Chondrocyte (in vitro differentiated cells): ENCODE measurements at regions not wholly inside any gene's neighbourhood (a gene's known extent, or its start where the extent isn't known, plus 50 kb on each side); places are given as distances from the start of the nearest gene placed in this dataset.

Experiments used
- DNase-seq: peaks from one replicate; pipeline ENCODE4 v3.0.0; 2021; ENCODE audit warnings: mixed read lengths, low spot score
- H3K27ac Mint-ChIP-seq: one replicate; pipeline ENCODE4 v1.8.0; 2021; ENCODE audit warnings: mild to moderate bottlenecking, moderate library complexity, mixed read lengths; ENCODE audit not compliant: unreplicated experiment
- H3K27me3 Mint-ChIP-seq: 2 replicates; pipeline ENCODE4 v1.8.0; 2021; ENCODE audit warnings: low read depth, mixed read lengths
- H3K36me3 Mint-ChIP-seq: 2 replicates; pipeline ENCODE4 v1.8.0; 2021; ENCODE audit warnings: low read depth, mixed read lengths
- H3K4me1 Mint-ChIP-seq: 2 replicates; pipeline ENCODE4 v1.8.0; 2021; ENCODE audit warnings: low read depth, mild to moderate bottlenecking, mixed read lengths
- H3K4me3 Mint-ChIP-seq: one replicate; pipeline ENCODE4 v1.8.0; 2021; ENCODE audit warnings: mild to moderate bottlenecking, moderate library complexity, mixed read lengths; ENCODE audit not compliant: unreplicated experiment
- H3K9me3 Mint-ChIP-seq: 2 replicates; pipeline ENCODE4 v1.8.0; 2021; ENCODE audit warnings: low read depth, mixed read lengths
- TF ChIP-seq, protein P1 (sequence below): fragments of 200-600 bp; sonication (generic); IDR thresholded peaks from 2 replicates; pipeline ENCODE4 v1.5.0; 2021; ENCODE audit warnings: antibody characterized with exemption, mild to moderate bottlenecking, moderate library complexity

GRCh38 chr15:69820819-69821218 lies 276.9 kb downstream of the TLE3 start:
- peaks cover 4% of the 10 kb centered on the region for H3K27me3 Mint-ChIP-seq
- TF ChIP-seq, protein P1, sequence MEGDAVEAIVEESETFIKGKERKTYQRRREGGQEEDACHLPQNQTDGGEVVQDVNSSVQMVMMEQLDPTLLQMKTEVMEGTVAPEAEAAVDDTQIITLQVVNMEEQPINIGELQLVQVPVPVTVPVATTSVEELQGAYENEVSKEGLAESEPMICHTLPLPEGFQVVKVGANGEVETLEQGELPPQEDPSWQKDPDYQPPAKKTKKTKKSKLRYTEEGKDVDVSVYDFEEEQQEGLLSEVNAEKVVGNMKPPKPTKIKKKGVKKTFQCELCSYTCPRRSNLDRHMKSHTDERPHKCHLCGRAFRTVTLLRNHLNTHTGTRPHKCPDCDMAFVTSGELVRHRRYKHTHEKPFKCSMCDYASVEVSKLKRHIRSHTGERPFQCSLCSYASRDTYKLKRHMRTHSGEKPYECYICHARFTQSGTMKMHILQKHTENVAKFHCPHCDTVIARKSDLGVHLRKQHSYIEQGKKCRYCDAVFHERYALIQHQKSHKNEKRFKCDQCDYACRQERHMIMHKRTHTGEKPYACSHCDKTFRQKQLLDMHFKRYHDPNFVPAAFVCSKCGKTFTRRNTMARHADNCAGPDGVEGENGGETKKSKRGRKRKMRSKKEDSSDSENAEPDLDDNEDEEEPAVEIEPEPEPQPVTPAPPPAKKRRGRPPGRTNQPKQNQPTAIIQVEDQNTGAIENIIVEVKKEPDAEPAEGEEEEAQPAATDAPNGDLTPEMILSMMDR = no peak
- DNase-seq = no peak
- no peaks in the 10 kb centered on the region for H3K36me3 Mint-ChIP-seq
- H3K4me1 Mint-ChIP-seq = peaks cover 14% of the 10 kb centered on the region
- H3K27ac Mint-ChIP-seq = peak overlapping the region; percentile 46
- H3K9me3 Mint-ChIP-seq = no peaks in the 10 kb centered on the region
- no peak overlapping the region for H3K4me3 Mint-ChIP-seq

DNA sequence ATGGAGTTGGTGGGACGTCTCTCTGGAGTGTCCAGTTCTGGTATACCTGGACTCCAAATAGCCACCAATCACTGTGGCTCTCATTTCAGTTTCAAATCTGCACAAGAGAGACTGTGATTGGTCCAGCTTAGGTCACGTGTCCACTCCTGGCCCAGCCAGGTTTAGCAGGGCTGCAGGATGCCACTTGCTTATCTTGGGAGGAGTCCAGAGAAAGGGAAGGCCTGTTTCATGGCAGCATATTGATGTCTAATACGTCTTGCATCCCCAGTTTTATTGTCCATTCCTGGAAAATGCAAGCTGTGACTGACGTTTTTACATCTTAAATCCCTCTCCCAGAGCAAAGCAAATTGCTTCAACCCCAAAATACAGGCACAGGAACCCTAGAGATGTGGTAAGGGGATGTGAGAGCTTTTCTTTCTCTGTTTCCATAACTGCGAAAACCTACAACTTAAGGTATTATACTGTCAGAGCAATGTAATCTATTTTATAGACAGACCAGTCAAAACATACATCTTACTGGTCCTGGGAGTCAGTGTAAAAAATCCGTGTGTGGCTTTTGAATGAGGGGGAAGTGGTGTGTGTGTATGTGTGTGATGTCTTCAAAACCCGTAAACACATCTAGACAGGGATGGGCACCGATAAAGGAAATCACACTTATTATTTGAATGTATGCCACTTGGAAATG lies 274.4 kb downstream of the TLE3 start:
- no peak overlapping the region for H3K4me3 Mint-ChIP-seq
- H3K27ac Mint-ChIP-seq = no peak overlapping the region
- TF ChIP-seq, protein P1 = no peak
- H3K4me1 Mint-ChIP-seq = peaks cover 24% of the 10 kb centered on the region
- H3K27me3 Mint-ChIP-seq = peaks cover 4% of the 10 kb centered on the region
- H3K9me3 Mint-ChIP-seq = no peaks in the 10 kb centered on the region
- no peak for DNase-seq
- H3K36me3 Mint-ChIP-seq = no peaks in the 10 kb centered on the region

DNA sequence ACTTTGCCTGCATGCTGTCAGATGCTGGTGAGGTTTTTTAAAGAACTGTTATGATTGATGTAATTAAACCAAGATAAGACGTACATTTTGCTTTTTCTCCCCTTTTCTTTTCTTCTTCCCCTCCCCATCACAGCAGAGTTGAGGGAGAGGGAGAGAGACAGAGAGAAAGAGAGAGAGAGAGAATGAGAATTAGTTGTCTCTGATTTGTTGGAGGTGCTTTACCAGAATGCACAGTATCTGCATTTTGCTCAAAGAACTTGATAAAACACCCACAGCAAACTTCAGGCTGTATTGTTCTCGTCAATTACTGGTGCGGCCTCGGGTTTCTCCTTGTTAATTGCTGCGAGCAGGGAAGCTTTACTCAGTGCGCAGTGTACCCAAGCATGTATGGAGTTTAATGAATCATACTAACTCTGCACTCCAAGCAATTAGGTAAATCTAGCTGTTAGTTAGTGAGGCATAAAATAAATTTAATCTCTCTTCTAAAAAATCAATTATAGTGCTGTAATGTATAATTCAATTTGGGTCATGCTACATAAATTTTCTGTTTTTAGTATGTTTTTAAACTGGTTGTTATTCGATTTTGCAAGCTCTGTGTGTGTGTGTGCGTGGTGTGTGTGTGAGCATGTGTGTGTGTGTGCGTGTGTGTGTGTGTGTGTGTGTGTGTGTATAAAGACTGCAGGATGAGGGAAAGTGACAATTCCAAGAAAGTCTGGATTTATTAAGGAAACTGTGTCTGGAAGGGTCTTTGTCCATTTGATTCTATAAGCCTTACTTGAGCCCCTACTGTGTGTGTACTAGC lies 273.4 kb downstream of the TLE3 start:
- TF ChIP-seq, protein P1 = no peak
- Mint-ChIP-seq H3K4me3 (no peak overlapping the region), H3K36me3 (no peaks in the 10 kb centered on the region), H3K9me3 (no peaks in the 10 kb centered on the region), H3K27ac (no peak overlapping the region), H3K27me3 (peaks cover 1% of the 10 kb centered on the region), H3K4me1 (peaks cover 24% of the 10 kb centered on the region)
- no peak for DNase-seq

DNA sequence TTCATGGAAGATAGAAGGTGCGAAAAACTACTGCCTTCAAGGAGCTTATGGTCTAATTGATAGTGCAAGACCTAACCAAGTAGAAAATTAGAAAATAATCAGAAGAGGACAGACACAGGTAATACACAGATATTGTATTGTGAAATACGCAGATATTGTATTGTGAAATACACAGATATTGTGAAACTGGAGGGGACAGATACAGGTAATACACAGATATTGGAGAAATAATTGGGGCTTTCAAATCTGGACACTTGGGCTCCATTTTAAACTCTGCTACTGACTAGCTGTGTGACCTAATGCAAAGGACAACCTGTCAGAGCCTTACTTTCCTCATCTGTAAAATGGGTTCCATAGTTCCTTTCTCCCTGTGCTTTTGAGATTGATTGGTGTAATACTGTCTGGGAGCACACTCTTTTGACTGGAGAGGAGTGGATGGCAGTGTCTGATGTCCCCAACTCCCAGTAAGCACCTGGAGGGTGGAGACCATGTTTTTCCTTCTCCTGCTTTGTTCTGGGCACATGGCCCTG lies 272.8 kb downstream of the TLE3 start:
- H3K9me3 Mint-ChIP-seq = no peaks in the 10 kb centered on the region

More for the DNA sequence above, 272.8 kb downstream of the TLE3 start:
- H3K4me3 Mint-ChIP-seq = no peak overlapping the region
- DNase-seq = no peak
- TF ChIP-seq, protein P1 = no peak
- no peaks in the 10 kb centered on the region for H3K36me3 Mint-ChIP-seq
- H3K4me1 Mint-ChIP-seq = peaks cover 24% of the 10 kb centered on the region
- peaks cover 1% of the 10 kb centered on the region for H3K27me3 Mint-ChIP-seq
- H3K27ac Mint-ChIP-seq = no peak overlapping the region
